Tibial artery (tissue), 4 donors: ENCODE measurements at regions not wholly inside any gene's neighbourhood (a gene's known extent, or its start where the extent isn't known, plus 50 kb on each side); places are given as distances from the start of the nearest gene placed in this dataset.
"Not testable (repeated sequence)": the region's sequence is repeated elsewhere in the genome, so short reads cannot be mapped to it uniquely, and the experiment has no call there.

ENCODE experiments used
- DNase-seq, 2 donors: peaks; one replicate each; pipeline ENCODE4 v3.0.0-alpha.2; 2019
- H3K27ac ChIP-seq, 2 donors: fragments of 200-600 bp; sonication (generic) in 1 of 2; 1 replicate in 1 of 2; 2 replicates in 1 of 2; pipeline ENCODE4 v1.5.1; 2018 to 2019; ENCODE audit warnings: mild to moderate bottlenecking in 1 of 2
- H3K27me3 ChIP-seq, 2 donors: fragments of 200-600 bp; sonication (generic) in 1 of 2; one replicate each; pipeline versions ENCODE4 v1.5.1 to v1.6.0; 2016 to 2019
- H3K36me3 ChIP-seq, 3 donors: fragments of 200-600 bp; sonication (generic) in 2 of 3; one replicate each; pipeline ENCODE4 v1.5.1; 2016 to 2019; ENCODE audit warnings: mild to moderate bottlenecking in 2 of 3
- H3K4me1 ChIP-seq, 4 donors: fragments of 200-600 bp; sonication (generic) in 2 of 4; 1 replicate in 3 of 4; 2 replicates in 1 of 4; pipeline ENCODE4 v1.5.1; 2016 to 2019
- H3K4me3 ChIP-seq, 2 donors: fragments of 200-600 bp; sonication (generic) in 1 of 2; 1 replicate in 1 of 2; 2 replicates in 1 of 2; pipeline ENCODE4 v1.5.1; 2018 to 2019; ENCODE audit warnings: mild to moderate bottlenecking in 2 of 2
- H3K9me3 ChIP-seq, 3 donors: fragments of 200-600 bp; sonication (generic) in 1 of 3; one replicate each; pipeline ENCODE4 v1.5.1; 2016 to 2019
- CTCF ChIP-seq, 2 experiments: fragments of 200-600 bp in 1 of 2; fragments of 450-650 bp in 1 of 2; IDR thresholded peaks; one replicate each; pipeline ENCODE4 v1.5.1; 2017 to 2019; ENCODE audit warnings: antibody characterized with exemption in 2 of 2, mild to moderate bottlenecking in 1 of 2, moderate library complexity in 1 of 2
- intact Hi-C: fragments of 100-400 bp; cut with DNase I; formaldehyde crosslinking; loops from one replicate; pipeline ENCODE4 v1.15.0; 2023; ENCODE audit warnings: low total_unique reads

- Histone ChIP-seq H3K27ac (no peak overlapping the region), H3K9me3 (no peaks in the 10 kb centered on the region), H3K27me3 (no peaks in the 10 kb centered on the region), H3K4me3 (no peak overlapping the region), H3K4me1 (no peaks in the 10 kb centered on the region), H3K36me3 (no peaks in the 10 kb centered on the region)
- intact Hi-C loops = no loop called here
- DNase-seq = no peak
- TF ChIP-seq CTCF (IDR thresholded peaks at IDR 0.05) = no peak
Measured at GRCh38 chr3:59367150-59367549, 317.3 kb upstream of the CFAP20DC start.

- no peak for TF ChIP-seq CTCF (IDR thresholded peaks at IDR 0.05)
- intact Hi-C loops = no loop called here
- no peak overlapping the region for H3K4me3 ChIP-seq
Measured at GRCh38 chr3:59366218-59366617, 316.4 kb upstream of the CFAP20DC start.

GRCh38 chr3:59364496-59364895 lies 314.7 kb upstream of the CFAP20DC start:
- H3K4me1 ChIP-seq = no peaks in the 10 kb centered on the region
- no peak for DNase-seq
- H3K4me3 ChIP-seq = no peak overlapping the region
- H3K36me3 ChIP-seq = no peaks in the 10 kb centered on the region
- TF ChIP-seq CTCF (IDR thresholded peaks at IDR 0.05) = no peak
- H3K9me3 ChIP-seq = no peaks in the 10 kb centered on the region
- intact Hi-C loops = no loop called here
- no peak overlapping the region for H3K27ac ChIP-seq
- no peaks in the 10 kb centered on the region for H3K27me3 ChIP-seq

More at GRCh38 chr3:59366218-59366617, 316.4 kb upstream of the CFAP20DC start:
- Histone ChIP-seq H3K27me3 (no peaks in the 10 kb centered on the region), H3K36me3 (no peaks in the 10 kb centered on the region), H3K4me1 (no peaks in the 10 kb centered on the region), H3K9me3 (no peaks in the 10 kb centered on the region), H3K27ac (no peak overlapping the region)
- no peak for DNase-seq

GRCh38 chr3:59360312-59360711 lies 310.5 kb upstream of the CFAP20DC start:
- H3K4me1 ChIP-seq, H3K9me3 ChIP-seq, H3K36me3 ChIP-seq, H3K27ac ChIP-seq, H3K27me3 ChIP-seq, H3K4me3 ChIP-seq, intact Hi-C loops, DNase-seq: not testable (repeated sequence)

- no peak for TF ChIP-seq CTCF (IDR thresholded peaks at IDR 0.05)
- Histone ChIP-seq H3K9me3 (no peaks in the 10 kb centered on the region), H3K27me3 (no peaks in the 10 kb centered on the region), H3K4me1 (no peaks in the 10 kb centered on the region), H3K4me3 (no peak overlapping the region), H3K27ac (no peak overlapping the region), H3K36me3 (no peaks in the 10 kb centered on the region)
- intact Hi-C loops = no loop called here
- no peak for DNase-seq
Measured at GRCh38 chr3:59341459-59341858, 291.6 kb upstream of the CFAP20DC start.

GRCh38 chr3:59339818-59340217 lies 290.0 kb upstream of the CFAP20DC start:
- no peak for TF ChIP-seq CTCF (IDR thresholded peaks at IDR 0.05)
- Histone ChIP-seq H3K36me3 (no peaks in the 10 kb centered on the region), H3K4me3 (no peak overlapping the region), H3K27me3 (no peaks in the 10 kb centered on the region), H3K27ac (no peak overlapping the region), H3K9me3 (no peaks in the 10 kb centered on the region), H3K4me1 (no peaks in the 10 kb centered on the region)
- DNase-seq = no peak
- intact Hi-C loops = no loop called here
